PC-9 (cell line): ENCODE measurements at regions not wholly inside any gene's neighbourhood (a gene's known extent, or its start where the extent isn't known, plus 50 kb on each side); places are given as distances from the start of the nearest gene placed in this dataset.

ENCODE experiments used
- BruUV-seq: library from RNA; stranded (reverse); fragments of 400-500 nt; replicated peaks from 2 replicates; lab custom pipeline; 2021; lab: Mats Ljungman, UMichigan
- CTCF ChIA-PET: fragments of 300-600 bp; sonication (Branson Sonifier 250); formaldehyde crosslinking; loops from one replicate; lab custom pipeline; 2022; ENCODE audit warnings: antibody characterized with exemption; lab: Charles Lee
- POLR2A ChIA-PET: fragments of 300-600 bp; sonication (Branson Sonifier 250); formaldehyde crosslinking; loops from one replicate; lab custom pipeline; 2022; ENCODE audit warnings: antibody characterized with exemption; ENCODE audit not compliant: unreplicated experiment; lab: Charles Lee
- DNase-seq, 2 experiments: peaks; one replicate each; pipeline versions ENCODE4 v3.0.0 to v3.0.0-alpha.2; 2015 to 2022; ENCODE audit warnings: mixed read lengths in 1 of 2
- H2AFZ ChIP-seq: fragments of 200-600 bp; sonication (generic); 2 replicates; pipeline ENCODE4 v1.8.1; 2017; ENCODE audit warnings: antibody characterized with exemption
- H3F3A ChIP-seq: fragments of 200-600 bp; sonication (generic); 2 replicates; pipeline ENCODE4 v1.8.1; 2017; ENCODE audit warnings: antibody characterized with exemption, mild to moderate bottlenecking, low read depth; ENCODE audit not compliant: insufficient read depth
- H3K27ac ChIP-seq: fragments of 200-600 bp; sonication (generic); 2 replicates; pipeline ENCODE4 v1.6.1; 2016; ENCODE audit warnings: mixed run types
- H3K27me3 ChIP-seq: fragments of 200-600 bp; sonication (generic); 2 replicates; pipeline ENCODE4 v1.6.1; 2016; ENCODE audit warnings: low read depth, mixed run types; ENCODE audit not compliant: insufficient read depth
- H3K36me3 ChIP-seq: fragments of 200-600 bp; sonication (generic); 2 replicates; pipeline ENCODE4 v1.6.1; 2016; ENCODE audit warnings: low read depth, mixed run types
- H3K4me1 ChIP-seq: fragments of 200-600 bp; sonication (generic); replicated peaks from 2 replicates; pipeline ENCODE4 v1.6.1; 2016; ENCODE audit warnings: mixed run types; ENCODE audit not compliant: insufficient read depth
- H3K4me2 ChIP-seq: fragments of 200-600 bp; sonication (generic); 2 replicates; pipeline ENCODE4 v1.6.1; 2017; ENCODE audit warnings: mixed run types
- H3K4me3 ChIP-seq: fragments of 200-600 bp; sonication (generic); 2 replicates; pipeline ENCODE4 v1.6.1; 2016; ENCODE audit warnings: mixed run types
- H3K79me2 ChIP-seq: fragments of 200-600 bp; sonication (generic); 2 replicates; pipeline ENCODE4 v1.6.1; 2017; ENCODE audit warnings: low read depth, mixed run types
- H3K9me2 ChIP-seq: fragments of 200-600 bp; sonication (generic); 2 replicates; pipeline ENCODE4 v1.8.1; 2017; ENCODE audit warnings: mild to moderate bottlenecking; ENCODE audit not compliant: insufficient read depth
- H3K9me3 ChIP-seq: fragments of 200-600 bp; sonication (generic); 2 replicates; pipeline ENCODE4 v1.8.1; 2016; ENCODE audit warnings: low read depth; ENCODE audit not compliant: insufficient read depth
- H4K20me1 ChIP-seq: fragments of 200-600 bp; sonication (generic); 2 replicates; pipeline ENCODE4 v1.8.1; 2017; ENCODE audit not compliant: insufficient read depth
- CTCF ChIP-seq: fragments of 200-600 bp; sonication (generic); conservative IDR thresholded peaks from 2 replicates; pipeline ENCODE4 v1.6.1; 2017; ENCODE audit warnings: mixed run types, antibody characterized with exemption, mild to moderate bottlenecking, moderate library complexity
- EZH2 ChIP-seq: fragments of 200-600 bp; sonication (generic); IDR thresholded peaks from 2 replicates; pipeline ENCODE4 v1.8.0; 2017; ENCODE audit warnings: antibody characterized with exemption, low read depth
- intact Hi-C: fragments of 100-400 bp; cut with micrococcal nuclease; formaldehyde crosslinking; loops from one replicate; pipeline ENCODE4 v1.10.0; 2022; ENCODE audit not compliant: unreplicated experiment

GRCh38 chr9:79357616-79358015 is 214.1 kb upstream of the TLE4 start:
- BruUV-seq: no TSS peak
- ChIA-PET POLR2A (no interaction called here), CTCF (no interaction called here)
- Histone ChIP-seq H3K36me3 (no peaks in the 10 kb centered on the region), H2AFZ (no peak overlapping the region), H3K4me1 (no peaks in the 10 kb centered on the region), H3K27ac (no peak overlapping the region), H3K4me3 (no peak overlapping the region), H3K9me3 (no peaks in the 10 kb centered on the region), H3K4me2 (no peak overlapping the region), H3K27me3 (peaks cover 30% of the 10 kb centered on the region; the same call in 1 of the 2 replicates), H3K79me2 (no peaks in the 10 kb centered on the region), H3K9me2 (no peaks in the 10 kb centered on the region), H4K20me1 (no peaks in the 10 kb centered on the region), H3F3A (no peaks in the 10 kb centered on the region)
- no peak for TF ChIP-seq CTCF
- no peak for TF ChIP-seq EZH2
- intact Hi-C loops: no loop called here
- no peak for DNase-seq

DNA sequence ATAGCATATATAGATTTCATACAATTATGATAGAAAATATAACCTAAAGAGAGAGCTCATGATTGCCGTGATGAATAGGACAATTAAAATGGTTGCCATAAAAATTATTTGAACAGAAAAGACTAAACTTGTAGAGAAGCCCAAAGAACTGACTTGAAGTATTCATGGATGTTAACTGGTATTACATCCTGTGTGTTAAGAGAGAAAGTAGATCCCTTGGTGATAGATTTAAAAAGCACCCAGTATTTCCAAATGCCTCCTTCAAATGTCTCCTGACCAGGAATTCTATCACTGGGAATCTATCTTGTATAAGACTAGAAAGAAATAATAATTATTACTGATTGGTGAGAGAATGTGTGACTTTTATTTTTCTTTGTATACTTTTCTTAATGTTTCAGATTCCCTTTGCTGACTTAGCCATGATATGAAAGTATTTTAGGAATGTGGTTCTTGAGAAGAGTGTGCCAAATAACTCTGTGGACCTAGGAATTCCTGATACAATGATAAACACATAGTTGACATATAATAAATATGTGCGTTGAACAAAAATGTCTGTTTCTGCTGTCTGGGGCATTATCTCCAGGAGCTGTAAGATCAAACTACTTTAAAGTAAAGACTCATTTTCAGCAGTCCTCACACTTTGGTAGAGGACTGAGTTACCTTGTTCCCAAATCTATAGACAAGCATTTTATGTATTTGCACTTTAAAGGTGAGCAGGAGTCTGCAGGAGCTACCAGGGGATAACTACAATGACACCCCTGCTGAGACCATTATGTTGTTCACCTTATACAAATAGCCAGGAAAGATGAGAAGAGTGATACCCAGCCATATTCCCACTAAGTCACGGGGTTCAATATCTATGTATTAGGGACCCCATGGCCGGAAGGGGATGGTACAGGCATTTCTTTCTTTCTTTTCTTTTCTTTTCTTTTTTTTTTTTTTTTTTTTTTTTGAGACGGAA is 211.1 kb upstream of the TLE4 start:
- no peaks in the 10 kb centered on the region for H3K79me2 ChIP-seq
- H2AFZ ChIP-seq: no peak overlapping the region
- no peaks in the 10 kb centered on the region for H3K9me3 ChIP-seq
- H3K4me2 ChIP-seq: no peak overlapping the region
- no peak for DNase-seq
- H3K27ac ChIP-seq: no peak overlapping the region
- CTCF ChIA-PET: interaction anchor here (0.6 kb wide), 1 partner anchor 207 kb away, joined by 6 read pairs; no protein-coding TSS in a partner anchor
- intact Hi-C loops: no loop called here
- H3K36me3 ChIP-seq: no peaks in the 10 kb centered on the region
- POLR2A ChIA-PET: no interaction called here
- H3K4me1 ChIP-seq: no peaks in the 10 kb centered on the region
- H3F3A ChIP-seq: no peaks in the 10 kb centered on the region
- no peak for TF ChIP-seq CTCF
- TF ChIP-seq EZH2: no peak
- no TSS peak for BruUV-seq
- peaks cover 33% of the 10 kb centered on the region; the same call in 1 of the 2 replicates for H3K27me3 ChIP-seq
- H4K20me1 ChIP-seq: no peaks in the 10 kb centered on the region
- H3K4me3 ChIP-seq: no peak overlapping the region
- H3K9me2 ChIP-seq: no peaks in the 10 kb centered on the region

GRCh38 chr9:79362100-79363081 is 209.4 kb upstream of the TLE4 start:
- Histone ChIP-seq H4K20me1 (no peaks in the 10 kb centered on the region), H3K27ac (no peak overlapping the region), H3K27me3 (peaks cover 20% of the 10 kb centered on the region; the same call in 1 of the 2 replicates), H3K9me2 (no peaks in the 10 kb centered on the region), H3K4me2 (no peak overlapping the region), H3K4me1 (no peaks in the 10 kb centered on the region), H3K79me2 (no peaks in the 10 kb centered on the region), H3K36me3 (no peaks in the 10 kb centered on the region), H3K9me3 (no peaks in the 10 kb centered on the region), H2AFZ (no peak overlapping the region), H3F3A (no peaks in the 10 kb centered on the region), H3K4me3 (no peak overlapping the region)
- no peak for TF ChIP-seq CTCF
- TF ChIP-seq EZH2: no peak
- BruUV-seq: no TSS peak
- intact Hi-C loops: no loop called here
- DNase-seq: peak in 1 of 2 experiments; percentile 1
- ChIA-PET POLR2A (no interaction called here), CTCF (no interaction called here)
